ENCODE measurements at regions not wholly inside any gene's neighbourhood (a gene's known extent, or its start where the extent isn't known, plus 50 kb on each side); places are given as distances from the start of the nearest gene placed in this dataset.
"Not testable (repeated sequence)": the region's sequence is repeated elsewhere in the genome, so short reads cannot be mapped to it uniquely, and the experiment has no call there.

GRCh38 chr7:114789161-114789560 lies 132.7 kb upstream of the MDFIC start:
- Mint-ChIP-seq H3K27ac (no peak overlapping the region), H3K9me3 (no peaks in the 10 kb centered on the region), H3K4me1 (peaks cover 3% of the 10 kb centered on the region), H3K4me3 (no peak overlapping the region), H3K36me3 (no peaks in the 10 kb centered on the region), H3K27me3 (no peaks in the 10 kb centered on the region)
- DNase-seq = no peak
- CTCF ChIA-PET = no interaction called here

GRCh38 chr7:114789871-114790311 lies 132.0 kb upstream of the MDFIC start:
- no peak overlapping the region for H3K27ac Mint-ChIP-seq
- no peaks in the 10 kb centered on the region for H3K27me3 Mint-ChIP-seq
- H3K36me3 Mint-ChIP-seq = no peaks in the 10 kb centered on the region
- H3K9me3 Mint-ChIP-seq = no peaks in the 10 kb centered on the region
- CTCF ChIA-PET = no interaction called here
- H3K4me3 Mint-ChIP-seq = no peak overlapping the region
- peaks cover 3% of the 10 kb centered on the region for H3K4me1 Mint-ChIP-seq
- no peak for DNase-seq

- Mint-ChIP-seq H3K27me3 (no peaks in the 10 kb centered on the region), H3K4me1 (peaks cover 3% of the 10 kb centered on the region), H3K27ac (no peak overlapping the region), H3K36me3 (no peaks in the 10 kb centered on the region), H3K4me3 (no peak overlapping the region), H3K9me3 (no peaks in the 10 kb centered on the region)
- CTCF ChIA-PET = no interaction called here
- DNase-seq = no peak
These were observed 131.4 kb upstream of the MDFIC start for GRCh38 chr7:114790521-114790920.

- CTCF ChIA-PET = no interaction called here
- H3K36me3 Mint-ChIP-seq = no peaks in the 10 kb centered on the region
- no peak overlapping the region for H3K4me3 Mint-ChIP-seq
- H3K27me3 Mint-ChIP-seq = no peaks in the 10 kb centered on the region
- no peaks in the 10 kb centered on the region for H3K9me3 Mint-ChIP-seq
- DNase-seq = no peak
- H3K27ac Mint-ChIP-seq = no peak overlapping the region
- H3K4me1 Mint-ChIP-seq = peaks cover 3% of the 10 kb centered on the region
These were observed 130.1 kb upstream of the MDFIC start for GRCh38 chr7:114791771-114792170.

- CTCF ChIA-PET = interaction anchor here (1.0 kb wide), 1 partner anchor 73 kb away, joined by 3 read pairs; no protein-coding TSS in a partner anchor
- H3K36me3 Mint-ChIP-seq = no peaks in the 10 kb centered on the region
- no peak overlapping the region for H3K27ac Mint-ChIP-seq
- H3K4me1 Mint-ChIP-seq = peaks cover 3% of the 10 kb centered on the region
- no peak overlapping the region for H3K4me3 Mint-ChIP-seq
- no peaks in the 10 kb centered on the region for H3K27me3 Mint-ChIP-seq
- DNase-seq = no peak
- no peaks in the 10 kb centered on the region for H3K9me3 Mint-ChIP-seq
These were observed 128.6 kb upstream of the MDFIC start for GRCh38 chr7:114793155-114793845.

- no peak for DNase-seq
- no peak overlapping the region for H3K4me3 Mint-ChIP-seq
- H3K9me3 Mint-ChIP-seq = no peaks in the 10 kb centered on the region
- CTCF ChIA-PET = no interaction called here
- no peak overlapping the region for H3K27ac Mint-ChIP-seq
- H3K4me1 Mint-ChIP-seq = no peaks in the 10 kb centered on the region
- no peaks in the 10 kb centered on the region for H3K27me3 Mint-ChIP-seq
- no peaks in the 10 kb centered on the region for H3K36me3 Mint-ChIP-seq
These were observed 126.4 kb upstream of the MDFIC start for GRCh38 chr7:114795475-114795874.

GRCh38 chr7:114799628-114800028 lies 122.3 kb upstream of the MDFIC start:
- no peak overlapping the region for H3K27ac Mint-ChIP-seq
- no peaks in the 10 kb centered on the region for H3K4me1 Mint-ChIP-seq
- H3K4me3 Mint-ChIP-seq = no peak overlapping the region
- no peak for DNase-seq
- CTCF ChIA-PET = no interaction called here
- no peaks in the 10 kb centered on the region for H3K27me3 Mint-ChIP-seq
- H3K9me3 Mint-ChIP-seq = no peaks in the 10 kb centered on the region
- no peaks in the 10 kb centered on the region for H3K36me3 Mint-ChIP-seq

GRCh38 chr7:114802632-114803031 lies 119.3 kb upstream of the MDFIC start:
- H3K4me1 Mint-ChIP-seq = no peaks in the 10 kb centered on the region
- no peaks in the 10 kb centered on the region for H3K36me3 Mint-ChIP-seq
- no peak overlapping the region for H3K4me3 Mint-ChIP-seq
- no peak overlapping the region for H3K27ac Mint-ChIP-seq
- no peak for DNase-seq
- no peaks in the 10 kb centered on the region for H3K9me3 Mint-ChIP-seq
- CTCF ChIA-PET = no interaction called here
- no peaks in the 10 kb centered on the region for H3K27me3 Mint-ChIP-seq

- H3K27me3 Mint-ChIP-seq = no peaks in the 10 kb centered on the region
These were observed 115.2 kb upstream of the MDFIC start for GRCh38 chr7:114806590-114807162.

GRCh38 chr7:114812570-114812969 lies 109.3 kb upstream of the MDFIC start:
- Mint-ChIP-seq H3K27ac (no peak overlapping the region), H3K27me3 (no peaks in the 10 kb centered on the region), H3K9me3 (no peaks in the 10 kb centered on the region), H3K4me1 (peaks cover 26% of the 10 kb centered on the region), H3K36me3 (no peaks in the 10 kb centered on the region), H3K4me3 (no peak overlapping the region)
- CTCF ChIA-PET = no interaction called here
- DNase-seq = no peak

More at GRCh38 chr7:114806590-114807162, 115.2 kb upstream of the MDFIC start:
- no peak for DNase-seq
- Mint-ChIP-seq H3K36me3 (no peaks in the 10 kb centered on the region), H3K4me1 (no peaks in the 10 kb centered on the region), H3K4me3 (no peak overlapping the region), H3K27ac (no peak overlapping the region), H3K9me3 (no peaks in the 10 kb centered on the region)
- CTCF ChIA-PET = no interaction called here

GRCh38 chr7:114813624-114814023 lies 108.3 kb upstream of the MDFIC start:
- H3K4me3 Mint-ChIP-seq = no peak overlapping the region
- no peaks in the 10 kb centered on the region for H3K9me3 Mint-ChIP-seq
- no peak overlapping the region for H3K27ac Mint-ChIP-seq
- no peaks in the 10 kb centered on the region for H3K27me3 Mint-ChIP-seq
- H3K36me3 Mint-ChIP-seq = no peaks in the 10 kb centered on the region
- CTCF ChIA-PET = interaction anchor here (1.2 kb wide), 1 partner anchor 8 kb away, joined by 3 read pairs; no protein-coding TSS in a partner anchor
- DNase-seq = no peak
- peaks cover 26% of the 10 kb centered on the region for H3K4me1 Mint-ChIP-seq

GRCh38 chr7:114817036-114817435 lies 104.9 kb upstream of the MDFIC start:
- H3K4me1 Mint-ChIP-seq = peaks cover 26% of the 10 kb centered on the region

GRCh38 chr7:114818501-114818900 lies 103.4 kb upstream of the MDFIC start:
- H3K27me3 Mint-ChIP-seq = no peaks in the 10 kb centered on the region

More at GRCh38 chr7:114817036-114817435, 104.9 kb upstream of the MDFIC start:
- H3K27ac Mint-ChIP-seq, DNase-seq, H3K4me3 Mint-ChIP-seq, H3K9me3 Mint-ChIP-seq, H3K36me3 Mint-ChIP-seq, CTCF ChIA-PET, H3K27me3 Mint-ChIP-seq: not testable (repeated sequence)

GRCh38 chr7:114819616-114820362 lies 102.1 kb upstream of the MDFIC start:
- Mint-ChIP-seq H3K27me3 (no peaks in the 10 kb centered on the region), H3K36me3 (no peaks in the 10 kb centered on the region), H3K9me3 (no peaks in the 10 kb centered on the region), H3K4me3 (no peak overlapping the region), H3K4me1 (peaks cover 2% of the 10 kb centered on the region), H3K27ac (no peak overlapping the region)
- DNase-seq = no peak
- CTCF ChIA-PET = no interaction called here

More at GRCh38 chr7:114818501-114818900, 103.4 kb upstream of the MDFIC start:
- Mint-ChIP-seq H3K4me3 (no peak overlapping the region), H3K4me1 (peaks cover 15% of the 10 kb centered on the region), H3K36me3 (no peaks in the 10 kb centered on the region), H3K27ac (no peak overlapping the region), H3K9me3 (no peaks in the 10 kb centered on the region)
- CTCF ChIA-PET = no interaction called here
- no peak for DNase-seq

Data from activated naive CD4-positive, alpha-beta T cell treated with anti-CD3 and anti-CD28 coated beads, Interleukin-2, amount 10 ng/mL, durations not matched to agents 7 days and 5 days (primary cell).